HG03378 (cell line): ENCODE measurements at regions not wholly inside any gene's neighbourhood (a gene's known extent, or its start where the extent isn't known, plus 50 kb on each side); places are given as distances from the start of the nearest gene placed in this dataset.

Source experiments
- ATAC-seq: cut with Tn5 transposase; IDR thresholded peaks from one replicate; pipeline ENCODE4 v1.9.1; 2021; ENCODE audit warnings: mild to moderate bottlenecking, moderate library complexity; ENCODE audit not compliant: unreplicated experiment

- no peak for ATAC-seq
Measured at GRCh38 chr2:109052922-109053321, 63.9 kb upstream of the EDAR start.

DNA sequence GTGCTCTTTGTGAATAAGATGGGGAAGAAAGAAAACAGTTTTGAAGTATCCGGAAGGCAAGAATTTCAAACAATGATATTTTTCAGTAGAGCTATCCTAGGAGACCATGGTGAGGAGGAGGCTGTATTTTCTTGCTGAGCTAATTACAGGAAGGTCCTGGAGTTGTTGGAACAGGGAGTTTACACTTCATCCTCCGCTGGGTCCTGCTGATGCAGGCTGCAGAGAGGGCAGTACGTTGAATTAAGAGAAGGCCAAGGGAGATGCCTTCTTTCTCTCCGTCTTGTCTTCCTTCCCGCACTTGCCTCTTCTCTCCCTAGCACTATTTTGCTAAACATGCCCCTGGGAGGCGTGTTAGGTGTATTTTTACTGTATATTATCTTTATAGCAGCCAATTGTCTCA, 60.0 kb upstream of the EDAR start:
- no peak for ATAC-seq

DNA sequence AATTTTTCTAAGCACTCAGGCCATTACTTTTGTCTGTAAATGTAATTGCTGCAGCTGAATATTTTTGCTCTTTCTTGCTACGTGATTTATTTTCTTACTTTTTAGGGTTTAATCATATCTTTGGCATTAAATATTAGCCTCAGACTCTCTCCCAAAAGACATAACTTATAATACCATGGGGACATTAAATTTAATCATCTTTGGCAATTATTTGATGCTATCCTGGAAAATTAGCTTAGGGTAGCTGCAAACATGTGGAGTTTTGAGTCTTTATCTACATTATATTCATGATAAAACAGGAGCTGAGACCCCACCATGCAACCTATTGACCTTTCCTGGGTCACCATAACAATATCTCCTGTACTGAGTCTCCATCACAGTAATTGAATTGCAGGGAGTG, 59.1 kb upstream of the EDAR start:
- no peak for ATAC-seq

- peak; percentile 13 for ATAC-seq
Measured at GRCh38 chr2:109047569-109047968, 58.5 kb upstream of the EDAR start.

DNA sequence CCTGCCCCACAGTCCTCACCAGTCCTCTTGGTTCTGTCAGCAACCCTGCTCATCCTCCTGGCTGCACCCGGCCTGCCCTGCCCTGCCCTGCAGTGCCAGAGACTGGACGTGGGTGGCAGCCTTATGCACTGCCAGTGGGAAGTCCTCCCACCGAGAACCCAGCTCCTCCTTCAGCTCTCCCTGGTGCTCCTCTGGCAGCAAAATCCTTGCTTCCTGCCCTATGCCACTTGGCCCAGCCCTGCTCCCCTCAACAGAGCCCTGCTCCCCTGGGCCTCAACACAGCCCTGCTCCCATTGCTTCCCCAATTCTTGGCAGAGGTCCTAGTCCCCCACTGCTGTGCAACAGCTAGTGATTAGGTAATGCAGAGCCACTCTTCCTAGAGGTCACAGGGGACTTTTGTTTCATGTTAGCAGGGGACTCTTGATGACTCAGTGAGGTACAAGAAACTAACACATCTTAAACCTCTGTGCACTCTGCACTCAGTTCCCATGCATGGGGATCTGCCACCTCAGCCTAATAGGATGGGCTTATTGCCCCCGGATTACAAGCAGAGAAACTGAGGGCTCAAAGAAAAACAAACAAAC, 58.0 kb upstream of the EDAR start:
- peak; percentile 95 for ATAC-seq

DNA sequence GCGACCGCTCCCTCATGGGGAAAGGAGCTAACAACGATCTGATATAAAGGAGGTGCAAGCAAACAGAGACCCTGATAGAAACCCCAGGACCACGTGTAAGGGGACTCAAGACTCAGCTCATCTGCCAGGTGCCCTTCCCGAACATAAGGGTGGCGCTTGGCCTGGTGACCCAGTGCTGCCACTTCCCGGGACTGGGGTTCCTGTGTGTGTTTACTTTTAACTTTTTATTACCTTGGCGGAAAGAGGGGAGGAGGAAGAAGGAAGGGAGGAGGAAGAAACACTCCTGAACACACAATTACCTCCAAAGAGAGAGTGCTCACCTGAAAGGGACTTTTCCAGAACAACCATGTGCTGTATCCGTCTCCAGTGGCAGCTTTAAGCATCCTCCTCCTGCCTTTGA, 56.5 kb upstream of the EDAR start:
- no peak for ATAC-seq

DNA sequence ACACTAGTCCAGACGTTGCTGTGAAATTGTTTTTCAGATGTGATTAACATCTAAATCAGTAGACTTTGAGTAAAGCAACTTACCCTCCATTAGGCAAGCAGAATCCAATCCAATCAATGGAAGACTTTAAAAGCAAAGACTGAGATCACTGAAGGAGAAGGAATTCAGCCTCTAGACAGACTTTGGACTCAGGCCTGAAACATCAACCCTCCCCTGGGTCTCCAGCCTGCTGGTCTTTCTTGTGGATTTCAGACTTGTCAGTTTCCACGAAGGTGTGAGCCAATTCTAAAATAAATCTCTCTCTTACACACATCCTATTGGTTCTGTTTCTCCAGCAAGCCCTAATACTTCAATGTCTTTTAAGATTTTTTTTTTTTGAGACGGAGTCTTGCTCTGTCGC, 50.0 kb upstream of the EDAR start:
- ATAC-seq = no peak
